ENCODE measurements at regions not wholly inside any gene's neighbourhood (a gene's known extent, or its start where the extent isn't known, plus 50 kb on each side); places are given as distances from the start of the nearest gene placed in this dataset.

DNA sequence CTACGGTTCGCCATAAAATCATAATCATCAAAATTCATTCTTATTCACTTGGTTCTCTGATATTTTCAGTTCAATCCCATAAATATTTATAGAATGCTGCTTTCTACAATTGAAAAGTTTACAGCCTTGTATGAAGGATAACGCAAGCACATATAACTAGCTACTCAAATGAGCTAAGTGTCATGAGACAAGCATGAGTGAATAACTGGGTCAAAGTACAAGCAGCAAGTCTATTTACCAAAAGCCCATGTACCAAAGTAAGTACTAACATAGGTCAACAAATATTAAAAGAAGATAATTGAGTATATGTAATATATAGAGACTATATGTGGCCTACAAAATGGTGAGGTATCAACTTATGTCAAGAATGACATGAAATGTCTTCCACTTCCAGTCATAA, 596.6 kb downstream of the GBE1 start:
- ATAC-seq, result no peak
- intact Hi-C loops (cut with DNase I), result no loop called here
- Histone ChIP-seq H3K4me3 (no peak overlapping the region), H3K36me3 (no peaks in the 10 kb centered on the region), H3K9me3 (no peaks in the 10 kb centered on the region), H3K27me3 (no peaks in the 10 kb centered on the region), H3K4me1 (no peaks in the 10 kb centered on the region), H3K27ac (no peak overlapping the region)
- no peak for DNase-seq
- WGBS, 4 donors, result 90 to 96% (median 93%) methylated on average over 3 of the region's 3 CpGs
- TF ChIP-seq POLR2A (IDR thresholded peaks at IDR 0.05) (no peak), CTCF (IDR thresholded peaks at IDR 0.05) (no peak)

DNA sequence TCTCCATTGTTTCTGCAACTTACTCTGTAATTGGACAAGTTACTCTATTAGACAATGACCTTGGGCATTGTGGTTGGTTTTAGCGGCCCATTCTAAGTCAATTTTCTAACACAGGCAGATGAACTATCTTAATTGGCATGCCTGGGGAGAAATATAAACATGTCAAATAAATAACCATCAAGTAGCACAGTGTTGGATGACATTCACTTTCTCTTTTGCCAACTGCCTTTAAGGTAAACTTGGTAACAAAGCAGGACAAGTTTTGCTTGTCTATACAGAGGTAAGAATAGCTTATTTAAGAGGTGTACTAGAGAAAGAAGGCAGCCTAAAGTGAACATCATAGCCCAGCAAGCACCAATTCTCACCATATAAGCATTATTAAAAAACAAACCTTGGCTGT, 599.6 kb downstream of the GBE1 start:
- 77 to 85% (median 80%) methylated on average over 1 of the region's 1 CpG for WGBS, 4 donors
- no peaks in the 10 kb centered on the region for H3K4me1 ChIP-seq
- no peak for ATAC-seq
- no peaks in the 10 kb centered on the region for H3K36me3 ChIP-seq
- H3K4me3 ChIP-seq, result no peak overlapping the region
- DNase-seq, result no peak
- intact Hi-C loops (cut with DNase I), result no loop called here
- H3K27ac ChIP-seq, result no peak overlapping the region
- TF ChIP-seq POLR2A (IDR thresholded peaks at IDR 0.05), result no peak
- TF ChIP-seq CTCF (IDR thresholded peaks at IDR 0.05), result no peak
- peaks cover 0 to 12% (median 0%) of the 10 kb centered on the region in 12 donors for H3K9me3 ChIP-seq
- H3K27me3 ChIP-seq, result no peaks in the 10 kb centered on the region

GRCh38 chr3:81161100-81161499, 600.3 kb downstream of the GBE1 start:
- ATAC-seq (no peak), DNase-seq (no peak)
- H3K36me3 ChIP-seq, result no peaks in the 10 kb centered on the region
- H3K27me3 ChIP-seq, result no peaks in the 10 kb centered on the region
- 47 to 59% (median 50%) methylated on average over 4 of the region's 4 CpGs for WGBS, 4 donors
- no peak overlapping the region for H3K27ac ChIP-seq
- no peak for TF ChIP-seq POLR2A (IDR thresholded peaks at IDR 0.05)
- no peak for TF ChIP-seq CTCF (IDR thresholded peaks at IDR 0.05)
- no peak overlapping the region for H3K4me3 ChIP-seq
- intact Hi-C loops (cut with DNase I), result no loop called here
- H3K4me1 ChIP-seq, result no peaks in the 10 kb centered on the region
- H3K9me3 ChIP-seq, result peaks cover 0 to 14% (median 0%) of the 10 kb centered on the region in 12 donors

- Histone ChIP-seq H3K27ac (no peak overlapping the region), H3K36me3 (no peaks in the 10 kb centered on the region), H3K4me3 (no peak overlapping the region), H3K9me3 (peaks cover 0 to 16% (median 0%) of the 10 kb centered on the region in 12 donors), H3K4me1 (no peaks in the 10 kb centered on the region), H3K27me3 (no peaks in the 10 kb centered on the region)
- DNase-seq (no peak), ATAC-seq (no peak)
- TF ChIP-seq CTCF (IDR thresholded peaks at IDR 0.05), result no peak
- TF ChIP-seq POLR2A (IDR thresholded peaks at IDR 0.05), result no peak
- WGBS, 4 donors, result 69 to 79% (median 74%) methylated on average over 6 to 7 of the region's 7 CpGs
- intact Hi-C loops (cut with DNase I), result no loop called here
Observed at GRCh38 chr3:81154611-81155143, 606.8 kb downstream of the GBE1 start.

Measured in heart left ventricle (tissue), 16 donors.